ENCODE measurements at regions not wholly inside any gene's neighbourhood (a gene's known extent, or its start where the extent isn't known, plus 50 kb on each side); places are given as distances from the start of the nearest gene placed in this dataset.
"Not testable (repeated sequence)": the region's sequence is repeated elsewhere in the genome, so short reads cannot be mapped to it uniquely, and the experiment has no call there.

GRCh38 chr1:181324797-181325616, 158.3 kb upstream of the CACNA1E start:
- H3K4me3 ChIP-seq (ENCODE audit: low read depth, low read length): no peak overlapping the region

GRCh38 chr1:181325765-181326164, 157.6 kb upstream of the CACNA1E start:
- H3K4me3 ChIP-seq (ENCODE audit: low read depth, low read length): not testable (repeated sequence)

GRCh38 chr1:181326348-181326747, 157.0 kb upstream of the CACNA1E start:
- H3K4me3 ChIP-seq (ENCODE audit: low read depth, low read length): no peak overlapping the region

GRCh38 chr1:181327796-181328195, 155.5 kb upstream of the CACNA1E start:
- H3K4me3 ChIP-seq (ENCODE audit: low read depth, low read length): no peak overlapping the region

- no peak overlapping the region for H3K4me3 ChIP-seq (ENCODE audit: low read depth, low read length)
Observed at GRCh38 chr1:181334724-181335123, 148.6 kb upstream of the CACNA1E start.

- no peak overlapping the region for H3K4me3 ChIP-seq (ENCODE audit: low read depth, low read length)
Observed at GRCh38 chr1:181335631-181336030, 147.7 kb upstream of the CACNA1E start.

- H3K4me3 ChIP-seq (ENCODE audit: low read depth, low read length): no peak overlapping the region
Observed at GRCh38 chr1:181341026-181341632, 142.2 kb upstream of the CACNA1E start.

GRCh38 chr1:181344091-181344490, 139.2 kb upstream of the CACNA1E start:
- H3K4me3 ChIP-seq (ENCODE audit: low read depth, low read length): no peak overlapping the region

GRCh38 chr1:181345146-181345545, 138.2 kb upstream of the CACNA1E start:
- H3K4me3 ChIP-seq (ENCODE audit: low read depth, low read length): no peak overlapping the region

GRCh38 chr1:181347495-181348390, 135.6 kb upstream of the CACNA1E start:
- no peak overlapping the region for H3K4me3 ChIP-seq (ENCODE audit: low read depth, low read length)

- no peak overlapping the region for H3K4me3 ChIP-seq (ENCODE audit: low read depth, low read length)
Observed at GRCh38 chr1:181349512-181349911, 133.8 kb upstream of the CACNA1E start.

- no peak overlapping the region for H3K4me3 ChIP-seq (ENCODE audit: low read depth, low read length)
Observed at GRCh38 chr1:181350131-181350530, 133.2 kb upstream of the CACNA1E start.

GRCh38 chr1:181351740-181352139, 131.6 kb upstream of the CACNA1E start:
- H3K4me3 ChIP-seq (ENCODE audit: low read depth, low read length): no peak overlapping the region

GRCh38 chr1:181352695-181353094, 130.6 kb upstream of the CACNA1E start:
- H3K4me3 ChIP-seq (ENCODE audit: low read depth, low read length): no peak overlapping the region

- H3K4me3 ChIP-seq (ENCODE audit: low read depth, low read length): no peak overlapping the region
Observed at GRCh38 chr1:181353526-181353925, 129.8 kb upstream of the CACNA1E start.

GRCh38 chr1:181354865-181355264, 128.5 kb upstream of the CACNA1E start:
- no peak overlapping the region for H3K4me3 ChIP-seq (ENCODE audit: low read depth, low read length)

GRCh38 chr1:181356505-181357340, 126.6 kb upstream of the CACNA1E start:
- no peak overlapping the region for H3K4me3 ChIP-seq (ENCODE audit: low read depth, low read length)

- H3K4me3 ChIP-seq (ENCODE audit: low read depth, low read length): no peak overlapping the region
Observed at GRCh38 chr1:181359012-181359411, 124.3 kb upstream of the CACNA1E start.

GRCh38 chr1:181364801-181365200, 118.5 kb upstream of the CACNA1E start:
- no peak overlapping the region for H3K4me3 ChIP-seq (ENCODE audit: low read depth, low read length)

- no peak overlapping the region for H3K4me3 ChIP-seq (ENCODE audit: low read depth, low read length)
Observed at GRCh38 chr1:181366910-181367309, 116.4 kb upstream of the CACNA1E start.

GRCh38 chr1:181369416-181369815, 113.9 kb upstream of the CACNA1E start:
- H3K4me3 ChIP-seq (ENCODE audit: low read depth, low read length): no peak overlapping the region

Measured in iPS-11a (cell line).